Esophagus muscularis mucosa (tissue), 3 donors: ENCODE measurements at regions not wholly inside any gene's neighbourhood (a gene's known extent, or its start where the extent isn't known, plus 50 kb on each side); places are given as distances from the start of the nearest gene placed in this dataset.

ENCODE experiments used
- EP300 ChIP-seq: sonication (generic); formaldehyde crosslinking; IDR thresholded peaks from one replicate; pipeline ENCODE4 v1.6.1; 2017; ENCODE audit warnings: antibody characterized with exemption
- TF ChIP-seq, protein P1 (sequence below), 3 experiments: fragments of 200-600 bp in 2 of 3; fragments of 450-650 bp in 1 of 3; sonication (generic) in 2 of 3; IDR thresholded peaks; one replicate each; pipeline ENCODE4 v1.5.1; 2017 to 2019; ENCODE audit warnings: antibody characterized with exemption in 3 of 3, mild to moderate bottlenecking in 2 of 3, moderate library complexity in 1 of 3

GRCh38 chrX:95835223-95835622 is 849.4 kb upstream of the DIAPH2 start:
- TF ChIP-seq EP300 = no peak
- TF ChIP-seq, protein P1, sequence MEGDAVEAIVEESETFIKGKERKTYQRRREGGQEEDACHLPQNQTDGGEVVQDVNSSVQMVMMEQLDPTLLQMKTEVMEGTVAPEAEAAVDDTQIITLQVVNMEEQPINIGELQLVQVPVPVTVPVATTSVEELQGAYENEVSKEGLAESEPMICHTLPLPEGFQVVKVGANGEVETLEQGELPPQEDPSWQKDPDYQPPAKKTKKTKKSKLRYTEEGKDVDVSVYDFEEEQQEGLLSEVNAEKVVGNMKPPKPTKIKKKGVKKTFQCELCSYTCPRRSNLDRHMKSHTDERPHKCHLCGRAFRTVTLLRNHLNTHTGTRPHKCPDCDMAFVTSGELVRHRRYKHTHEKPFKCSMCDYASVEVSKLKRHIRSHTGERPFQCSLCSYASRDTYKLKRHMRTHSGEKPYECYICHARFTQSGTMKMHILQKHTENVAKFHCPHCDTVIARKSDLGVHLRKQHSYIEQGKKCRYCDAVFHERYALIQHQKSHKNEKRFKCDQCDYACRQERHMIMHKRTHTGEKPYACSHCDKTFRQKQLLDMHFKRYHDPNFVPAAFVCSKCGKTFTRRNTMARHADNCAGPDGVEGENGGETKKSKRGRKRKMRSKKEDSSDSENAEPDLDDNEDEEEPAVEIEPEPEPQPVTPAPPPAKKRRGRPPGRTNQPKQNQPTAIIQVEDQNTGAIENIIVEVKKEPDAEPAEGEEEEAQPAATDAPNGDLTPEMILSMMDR (IDR thresholded peaks at IDR 0.05) = no peak
